GM21423 (cell line): ENCODE measurements at regions not wholly inside any gene's neighbourhood (a gene's known extent, or its start where the extent isn't known, plus 50 kb on each side); places are given as distances from the start of the nearest gene placed in this dataset.

Experiments
- ATAC-seq: cut with Tn5 transposase; IDR thresholded peaks from one replicate; pipeline ENCODE4 v1.9.1; 2021; ENCODE audit warnings: mild to moderate bottlenecking, moderate library complexity; ENCODE audit not compliant: unreplicated experiment

GRCh38 chr4:187176261-187176910 lies 452.7 kb upstream of the FAT1 start:
- no peak for ATAC-seq

GRCh38 chr4:187178084-187178483 lies 454.4 kb upstream of the FAT1 start:
- no peak for ATAC-seq

- ATAC-seq: no peak
Observed at GRCh38 chr4:187178587-187178986, 454.9 kb upstream of the FAT1 start.

DNA sequence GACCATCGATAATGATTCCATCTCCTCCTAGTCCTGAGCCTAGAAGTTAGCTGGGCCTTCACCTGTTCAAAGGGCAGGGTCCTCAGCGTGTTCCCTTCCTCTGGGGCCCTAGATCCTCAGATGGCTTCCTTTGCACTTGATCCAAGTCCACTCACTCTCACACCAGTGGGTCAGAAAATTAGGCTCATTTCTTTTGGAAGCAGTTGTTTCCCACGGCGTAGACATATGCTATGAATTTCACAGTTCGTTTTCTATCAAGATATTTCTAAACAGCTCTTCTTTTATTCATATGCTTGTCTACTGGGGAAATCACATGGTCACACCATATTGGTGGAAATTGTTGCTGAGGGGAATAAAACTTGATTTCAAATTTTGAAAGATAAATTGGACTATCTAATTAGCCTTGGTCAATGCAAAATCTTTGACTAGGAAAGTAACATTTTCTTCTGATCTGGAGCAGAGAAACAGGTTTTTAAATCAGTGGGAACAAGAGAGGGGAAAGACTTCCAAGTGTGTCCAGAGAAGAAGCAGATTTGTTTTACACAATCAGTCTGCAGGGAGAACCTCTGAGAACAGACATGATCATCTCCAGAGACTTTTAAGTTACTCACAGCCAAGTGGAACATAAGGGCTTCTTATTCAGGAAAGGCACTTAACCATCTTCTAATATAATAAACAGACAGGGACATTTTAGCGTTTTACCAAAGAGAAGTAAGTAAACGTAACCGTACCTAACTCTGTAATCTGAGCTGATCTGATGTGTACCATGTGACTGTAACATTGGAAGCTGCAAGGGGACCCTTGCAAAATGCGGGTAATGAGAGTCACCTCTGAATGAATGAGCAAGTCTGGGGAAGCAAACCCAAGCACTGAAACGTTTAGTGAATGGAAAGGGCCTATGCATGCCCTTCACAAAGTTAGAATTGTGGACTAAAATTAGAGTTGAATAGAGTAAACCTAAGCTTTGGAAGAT lies 455.7 kb upstream of the FAT1 start:
- no peak for ATAC-seq

GRCh38 chr4:187181054-187181453 lies 457.4 kb upstream of the FAT1 start:
- no peak for ATAC-seq

GRCh38 chr4:187183346-187183745 lies 459.7 kb upstream of the FAT1 start:
- ATAC-seq: no peak

DNA sequence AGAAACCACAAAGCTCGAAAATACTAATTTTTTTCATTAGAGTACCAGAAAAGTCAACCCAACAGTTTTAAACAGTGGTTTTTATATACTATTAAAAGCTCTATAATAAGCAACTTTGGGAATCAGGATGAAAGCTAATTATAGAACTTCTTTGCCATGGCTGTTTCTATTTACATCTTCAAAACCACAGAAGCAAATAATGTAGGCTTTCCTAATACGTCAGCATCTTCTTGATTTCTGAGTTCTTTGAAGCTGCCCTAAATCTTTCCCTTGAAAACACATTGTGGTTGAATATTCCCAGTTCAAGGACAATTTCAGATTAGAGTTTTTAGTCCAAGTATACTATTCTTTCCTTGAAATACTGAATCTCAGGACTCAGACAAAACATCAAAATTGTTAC lies 460.2 kb upstream of the FAT1 start:
- ATAC-seq: no peak

DNA sequence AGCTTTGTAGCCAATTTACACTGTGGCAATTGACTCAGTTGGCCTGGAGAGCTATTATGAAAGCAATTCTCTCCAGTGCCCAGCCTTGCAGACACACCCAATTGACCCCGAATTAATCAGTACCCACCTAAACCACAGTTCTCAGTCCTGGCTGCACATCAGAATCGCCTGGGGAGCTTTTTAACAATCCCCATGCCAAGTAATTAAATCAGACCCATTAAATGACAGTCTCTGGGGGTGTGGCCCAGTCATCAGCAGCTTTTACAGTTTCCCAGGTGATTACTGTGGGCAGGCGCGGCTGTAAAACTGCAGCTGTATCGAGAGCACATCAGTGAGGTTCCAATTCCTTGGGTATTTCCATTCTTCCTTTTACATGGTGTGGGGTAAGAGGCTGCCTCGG lies 460.9 kb upstream of the FAT1 start:
- no peak for ATAC-seq

- ATAC-seq: no peak
Observed at GRCh38 chr4:187188118-187188517, 464.5 kb upstream of the FAT1 start.

- no peak for ATAC-seq
Observed at GRCh38 chr4:187188741-187189140, 465.1 kb upstream of the FAT1 start.

DNA sequence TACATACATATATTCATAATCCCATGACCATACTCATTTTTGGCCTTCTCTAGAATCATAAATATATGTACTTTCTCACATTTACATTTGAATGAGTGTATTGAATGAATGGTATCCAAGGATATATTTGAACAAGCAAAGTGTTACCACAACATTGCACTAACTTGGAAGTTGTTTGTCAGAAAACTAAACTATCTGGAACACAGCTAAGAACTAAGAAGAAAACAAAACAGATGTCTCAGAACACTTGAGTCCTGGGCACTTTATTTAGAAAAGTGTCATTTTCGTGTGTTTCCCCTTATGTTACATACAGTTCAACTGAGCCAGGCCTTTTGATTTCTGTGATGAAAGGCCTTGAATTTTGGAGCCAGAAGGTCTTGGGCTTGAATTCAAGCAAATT lies 466.7 kb upstream of the FAT1 start:
- no peak for ATAC-seq

GRCh38 chr4:187191676-187192075 lies 468.0 kb upstream of the FAT1 start:
- ATAC-seq: no peak

DNA sequence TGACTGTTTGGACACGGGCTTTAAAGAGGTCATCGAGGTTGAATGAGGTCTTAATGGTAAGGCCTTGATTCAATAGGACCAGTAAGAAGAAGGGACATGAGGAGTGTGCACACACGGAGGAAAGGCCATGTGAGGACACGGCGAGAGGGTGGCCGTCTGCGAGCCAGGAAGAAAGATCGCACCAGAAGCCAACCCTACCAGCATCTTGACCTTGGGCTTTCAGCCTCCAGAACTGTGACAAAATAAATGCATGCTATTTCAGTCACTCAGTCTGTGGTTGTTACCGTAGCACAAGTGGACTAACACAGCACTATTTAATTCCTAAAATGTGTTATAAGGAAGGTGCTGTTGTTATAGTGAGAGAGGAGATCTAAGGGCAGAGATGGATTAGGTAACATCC lies 468.6 kb upstream of the FAT1 start:
- no peak for ATAC-seq

- ATAC-seq: no peak
Observed at GRCh38 chr4:187193141-187193540, 469.5 kb upstream of the FAT1 start.

DNA sequence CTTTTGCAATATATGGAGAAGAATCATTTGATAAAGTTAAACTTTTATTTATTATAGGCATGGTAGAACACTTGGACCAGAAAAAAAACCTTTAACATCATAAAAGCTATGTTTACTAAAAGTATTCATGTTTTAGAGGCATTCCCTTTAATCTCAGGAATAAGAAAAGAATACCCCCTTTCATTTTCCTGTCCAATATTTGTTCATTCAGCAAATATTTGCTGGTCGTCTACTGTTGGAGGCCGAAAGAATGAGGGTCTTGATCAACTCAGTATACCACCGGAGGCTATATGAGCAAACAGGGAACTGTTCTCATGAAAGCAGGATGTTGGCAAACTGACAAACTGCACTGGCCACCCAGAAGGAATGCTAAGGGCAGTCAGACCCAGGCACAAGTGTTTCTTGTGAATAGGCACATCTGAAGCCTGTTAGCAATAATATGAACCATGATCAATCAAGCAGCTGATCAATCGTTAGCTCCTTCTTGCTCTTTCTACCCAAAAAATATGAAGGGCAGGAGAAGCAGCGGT lies 480.8 kb upstream of the FAT1 start:
- no peak for ATAC-seq

DNA sequence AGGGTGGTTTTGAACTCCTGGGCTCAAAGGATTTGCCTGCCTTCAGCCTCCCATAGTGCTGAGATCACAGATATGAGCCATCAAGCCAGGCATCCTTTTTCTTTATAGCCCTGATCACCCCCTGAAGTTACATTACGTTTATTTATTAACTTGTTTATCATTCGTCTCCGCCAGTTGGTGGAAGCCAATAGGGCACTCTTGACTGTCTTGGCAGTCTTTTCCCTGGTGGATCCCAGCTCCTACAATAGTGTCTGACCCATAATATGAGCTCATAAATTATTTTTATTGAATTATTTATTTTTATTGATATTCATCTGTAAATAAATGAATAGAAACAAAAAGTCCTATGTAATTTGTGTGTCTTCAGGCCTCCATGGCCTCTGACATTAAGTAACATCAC lies 484.3 kb upstream of the FAT1 start:
- no peak for ATAC-seq

- no peak for ATAC-seq
Observed at GRCh38 chr4:187208651-187209050, 485.0 kb upstream of the FAT1 start.

GRCh38 chr4:187209921-187210613 lies 486.4 kb upstream of the FAT1 start:
- ATAC-seq: no peak

DNA sequence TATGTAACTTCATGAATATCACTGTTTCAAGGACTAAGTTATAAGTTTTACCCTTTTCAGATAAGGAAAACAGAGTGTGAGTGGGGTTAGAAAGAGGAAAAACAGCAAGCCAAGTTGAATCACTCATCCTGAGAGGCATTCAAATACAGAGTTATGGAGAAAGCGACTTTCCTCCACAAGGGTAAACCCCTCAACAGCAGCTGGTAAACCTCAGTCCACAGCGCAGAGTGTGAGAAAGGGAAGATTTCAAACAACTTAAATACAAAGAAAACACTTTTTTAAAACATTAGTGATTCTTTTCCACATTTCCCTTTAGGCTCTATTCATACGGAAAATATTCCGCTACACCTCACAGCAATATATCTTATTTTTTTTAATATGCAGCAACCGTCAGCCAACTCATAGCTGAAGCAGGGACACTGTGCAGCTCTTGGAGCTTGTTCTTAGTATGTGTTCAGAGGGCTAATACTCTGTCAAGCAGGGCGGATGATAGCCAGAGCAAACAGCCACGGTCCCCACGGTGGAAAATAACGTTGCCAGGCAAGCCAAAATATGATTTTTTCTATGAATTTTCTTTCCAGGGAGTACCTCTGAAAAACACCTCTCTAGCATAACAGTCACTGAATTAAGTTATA lies 488.9 kb upstream of the FAT1 start:
- no peak for ATAC-seq

DNA sequence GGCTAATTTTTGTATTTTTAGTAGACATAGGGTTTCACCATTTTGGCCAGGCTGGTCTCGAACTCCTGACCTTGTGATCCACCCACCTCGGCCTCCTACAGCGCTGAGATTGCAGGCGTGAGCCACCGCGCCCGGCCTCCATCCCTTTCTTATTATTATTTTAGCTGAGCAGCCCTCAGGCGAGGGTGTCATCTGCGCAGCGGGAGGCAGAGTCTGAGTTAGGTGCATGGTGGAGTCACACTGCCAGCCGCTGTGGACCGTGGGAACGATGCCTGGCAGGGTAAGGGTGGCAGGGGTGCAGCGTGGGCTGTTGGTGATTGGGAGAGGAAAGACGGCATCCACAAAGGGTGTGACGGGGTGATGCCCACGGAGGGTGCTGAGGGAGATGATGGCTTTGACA lies 491.8 kb upstream of the FAT1 start:
- ATAC-seq: no peak

DNA sequence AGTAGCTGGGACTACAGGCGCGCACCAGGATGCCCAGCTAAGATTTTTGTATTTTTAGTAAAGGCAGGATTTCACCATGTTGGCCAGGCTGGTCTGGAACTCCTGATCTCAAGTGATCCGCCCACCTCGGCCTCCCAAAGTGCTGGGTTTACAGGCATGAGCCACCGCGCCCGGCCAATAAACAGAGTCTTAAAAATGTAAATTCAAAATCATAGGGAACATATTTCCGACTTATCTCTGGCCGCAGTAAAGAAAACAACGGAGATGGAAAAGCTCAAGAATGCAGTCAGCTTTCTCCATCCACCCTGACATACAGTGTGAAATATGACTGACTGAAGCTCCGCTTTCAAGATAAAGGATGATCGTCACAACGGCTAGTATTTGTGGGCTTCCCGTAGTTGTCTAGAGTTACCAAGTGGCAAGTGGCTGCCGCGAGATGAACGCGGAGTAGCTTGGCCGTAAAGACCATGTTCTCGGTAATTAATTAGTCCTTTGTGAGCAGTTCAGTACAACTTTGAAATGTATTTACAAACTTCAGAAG lies 495.1 kb upstream of the FAT1 start:
- ATAC-seq: no peak
